HG02970 (cell line): ENCODE measurements at regions not wholly inside any gene's neighbourhood (a gene's known extent, or its start where the extent isn't known, plus 50 kb on each side); places are given as distances from the start of the nearest gene placed in this dataset.
"Not testable (repeated sequence)": the region's sequence is repeated elsewhere in the genome, so short reads cannot be mapped to it uniquely, and the experiment has no call there.

Experiments
- ATAC-seq: cut with Tn5 transposase; IDR thresholded peaks from one replicate; pipeline ENCODE4 v1.9.1; 2021; ENCODE audit warnings: mild to moderate bottlenecking, moderate library complexity, moderate number of reproducible peaks; ENCODE audit not compliant: unreplicated experiment, low FRiP score

- no peak for ATAC-seq
Observed at GRCh38 chr12:115815924-115816323, 461.6 kb downstream of the MED13L start.

GRCh38 chr12:115813256-115813655 is 464.2 kb downstream of the MED13L start:
- ATAC-seq = no peak

GRCh38 chr12:115811929-115812328 is 465.6 kb downstream of the MED13L start:
- no peak for ATAC-seq

- no peak for ATAC-seq
Observed at GRCh38 chr12:115811045-115811444, 466.4 kb downstream of the MED13L start.

GRCh38 chr12:115810122-115810901 is 467.2 kb downstream of the MED13L start:
- no peak for ATAC-seq

- no peak for ATAC-seq
Observed at GRCh38 chr12:115806000-115806399, 471.5 kb downstream of the MED13L start.

GRCh38 chr12:115802767-115803166 is 474.7 kb downstream of the MED13L start:
- no peak for ATAC-seq

- ATAC-seq = no peak
Observed at GRCh38 chr12:115801871-115802270, 475.6 kb downstream of the MED13L start.

- no peak for ATAC-seq
Observed at GRCh38 chr12:115799610-115800009, 477.9 kb downstream of the MED13L start.

- no peak for ATAC-seq
Observed at GRCh38 chr12:115798309-115798917, 479.1 kb downstream of the MED13L start.

- no peak for ATAC-seq
Observed at GRCh38 chr12:115794659-115795081, 482.8 kb downstream of the MED13L start.

GRCh38 chr12:115791331-115791730 is 486.2 kb downstream of the MED13L start:
- ATAC-seq = no peak

- no peak for ATAC-seq
Observed at GRCh38 chr12:115790526-115790925, 487.0 kb downstream of the MED13L start.

GRCh38 chr12:115786490-115786889 is 491.0 kb downstream of the MED13L start:
- ATAC-seq = not testable (repeated sequence)

GRCh38 chr12:115785548-115785947 is 491.9 kb downstream of the MED13L start:
- ATAC-seq = no peak

- no peak for ATAC-seq
Observed at GRCh38 chr12:115776399-115776798, 501.1 kb downstream of the MED13L start.

GRCh38 chr12:115774148-115774895 is 503.2 kb downstream of the MED13L start:
- ATAC-seq = no peak

- ATAC-seq = no peak
Observed at GRCh38 chr12:115771601-115772000, 505.9 kb downstream of the MED13L start.

GRCh38 chr12:115771065-115771464 is 506.4 kb downstream of the MED13L start:
- ATAC-seq = no peak

GRCh38 chr12:115770643-115771042 is 506.9 kb downstream of the MED13L start:
- ATAC-seq = no peak

GRCh38 chr12:115767916-115768315 is 509.6 kb downstream of the MED13L start:
- no peak for ATAC-seq
